GM20000 (cell line): ENCODE measurements at regions not wholly inside any gene's neighbourhood (a gene's known extent, or its start where the extent isn't known, plus 50 kb on each side); places are given as distances from the start of the nearest gene placed in this dataset.

Source experiments
- DNase-seq: peaks from one replicate; pipeline ENCODE4 v3.0.0; 2012; ENCODE audit warnings: low spot score
- TF ChIP-seq, protein P1 (sequence below): IDR thresholded peaks from 2 replicates; pipeline ENCODE4 v1.5.1; 2012; ENCODE audit warnings: mild to moderate bottlenecking, control low read depth; ENCODE audit errors: extremely low read depth, missing control alignments

DNA sequence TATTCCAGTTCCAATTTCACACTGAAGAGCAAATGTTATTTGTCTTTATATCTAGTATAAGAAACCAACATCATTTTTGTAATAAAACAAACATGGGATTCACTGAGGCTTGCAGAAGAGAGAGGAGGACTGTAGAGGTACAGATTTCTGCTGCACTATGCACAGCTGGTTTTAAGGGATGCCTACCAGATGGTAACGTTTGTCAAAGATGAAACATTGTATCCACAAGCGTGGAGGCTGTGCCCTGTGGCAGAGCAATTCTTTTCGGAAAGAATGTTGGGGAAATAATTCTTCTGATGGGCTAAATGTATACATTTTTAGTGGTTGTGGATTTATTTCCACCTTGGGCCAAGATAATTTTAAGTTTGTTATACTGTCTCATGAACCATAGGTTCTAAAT is 272.4 kb downstream of the DUSP10 start:
- DNase-seq = no peak
- TF ChIP-seq, protein P1, sequence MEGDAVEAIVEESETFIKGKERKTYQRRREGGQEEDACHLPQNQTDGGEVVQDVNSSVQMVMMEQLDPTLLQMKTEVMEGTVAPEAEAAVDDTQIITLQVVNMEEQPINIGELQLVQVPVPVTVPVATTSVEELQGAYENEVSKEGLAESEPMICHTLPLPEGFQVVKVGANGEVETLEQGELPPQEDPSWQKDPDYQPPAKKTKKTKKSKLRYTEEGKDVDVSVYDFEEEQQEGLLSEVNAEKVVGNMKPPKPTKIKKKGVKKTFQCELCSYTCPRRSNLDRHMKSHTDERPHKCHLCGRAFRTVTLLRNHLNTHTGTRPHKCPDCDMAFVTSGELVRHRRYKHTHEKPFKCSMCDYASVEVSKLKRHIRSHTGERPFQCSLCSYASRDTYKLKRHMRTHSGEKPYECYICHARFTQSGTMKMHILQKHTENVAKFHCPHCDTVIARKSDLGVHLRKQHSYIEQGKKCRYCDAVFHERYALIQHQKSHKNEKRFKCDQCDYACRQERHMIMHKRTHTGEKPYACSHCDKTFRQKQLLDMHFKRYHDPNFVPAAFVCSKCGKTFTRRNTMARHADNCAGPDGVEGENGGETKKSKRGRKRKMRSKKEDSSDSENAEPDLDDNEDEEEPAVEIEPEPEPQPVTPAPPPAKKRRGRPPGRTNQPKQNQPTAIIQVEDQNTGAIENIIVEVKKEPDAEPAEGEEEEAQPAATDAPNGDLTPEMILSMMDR = no peak

DNA sequence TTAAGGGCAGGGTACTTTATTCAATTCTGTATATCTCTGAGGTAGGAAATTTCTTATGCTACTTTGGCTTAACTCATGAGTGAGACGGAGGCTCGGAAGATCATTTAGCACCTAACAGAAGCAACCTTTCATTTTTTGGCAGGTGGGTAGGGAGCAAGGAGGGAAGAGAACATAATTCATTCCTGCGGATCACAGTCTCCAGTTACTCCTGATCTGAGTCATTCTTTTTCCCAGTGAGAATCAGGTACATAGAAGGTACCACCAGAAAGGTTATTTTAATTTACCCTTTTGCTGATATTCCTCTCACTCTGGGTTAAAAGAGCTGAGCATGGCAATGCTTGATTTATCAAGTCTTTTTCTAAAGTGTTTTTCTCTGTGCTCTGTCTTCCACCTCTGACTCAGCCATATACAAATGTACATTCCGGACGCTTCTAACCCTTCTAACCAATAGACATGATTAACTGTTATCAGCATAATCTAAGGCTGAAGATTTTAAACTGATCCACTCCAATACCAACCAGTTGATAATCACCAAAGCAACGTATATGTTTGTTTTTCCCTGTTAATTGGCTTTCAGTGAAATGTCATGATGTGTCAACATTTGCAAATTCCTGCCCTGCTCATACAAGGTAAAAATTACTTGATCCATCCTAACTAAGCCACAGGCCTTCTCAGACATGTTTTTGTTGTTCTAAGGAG is 271.7 kb downstream of the DUSP10 start:
- TF ChIP-seq, protein P1 = no peak

DNA sequence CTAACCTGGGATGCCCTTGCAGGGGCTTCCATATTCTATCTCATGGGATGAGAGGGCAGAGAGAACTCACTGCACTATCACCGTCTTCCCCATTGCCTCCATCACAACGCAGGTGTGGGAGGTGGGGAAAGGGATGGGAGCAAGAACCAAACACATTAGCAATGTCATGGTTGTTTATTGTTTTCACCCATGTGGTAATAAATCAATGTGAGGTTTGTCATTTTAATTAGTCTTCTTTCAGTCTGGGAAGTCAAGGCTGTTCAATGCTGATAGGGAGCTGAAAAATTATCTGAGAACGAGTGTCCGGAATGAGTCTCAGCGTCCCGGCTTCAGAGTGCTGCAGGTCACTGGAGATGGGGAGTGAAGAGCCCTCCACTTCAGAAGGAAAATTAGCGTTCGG is 268.5 kb downstream of the DUSP10 start:
- TF ChIP-seq, protein P1 = no peak
- DNase-seq = no peak

More for the DNA sequence above, 271.7 kb downstream of the DUSP10 start:
- no peak for DNase-seq

DNA sequence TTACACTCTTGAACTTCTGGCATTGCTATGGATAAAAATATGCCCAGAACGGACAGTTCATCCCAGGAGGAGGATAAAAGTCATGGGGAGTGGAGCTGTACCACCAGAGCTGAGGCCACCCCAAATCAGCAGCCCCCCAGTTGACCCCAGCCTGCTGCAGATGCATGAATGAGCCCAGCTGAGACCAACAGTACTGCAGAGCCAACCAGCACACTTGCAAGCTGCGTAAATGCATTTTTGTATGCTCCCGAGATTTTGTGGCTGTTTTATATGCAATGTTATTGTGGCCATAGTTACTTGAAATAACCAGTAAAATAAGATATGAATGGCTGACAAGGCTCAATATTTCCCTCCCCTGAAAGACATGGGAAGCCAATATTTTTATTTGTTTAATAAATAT is 264.6 kb downstream of the DUSP10 start:
- TF ChIP-seq, protein P1 = no peak
- DNase-seq = no peak

DNA sequence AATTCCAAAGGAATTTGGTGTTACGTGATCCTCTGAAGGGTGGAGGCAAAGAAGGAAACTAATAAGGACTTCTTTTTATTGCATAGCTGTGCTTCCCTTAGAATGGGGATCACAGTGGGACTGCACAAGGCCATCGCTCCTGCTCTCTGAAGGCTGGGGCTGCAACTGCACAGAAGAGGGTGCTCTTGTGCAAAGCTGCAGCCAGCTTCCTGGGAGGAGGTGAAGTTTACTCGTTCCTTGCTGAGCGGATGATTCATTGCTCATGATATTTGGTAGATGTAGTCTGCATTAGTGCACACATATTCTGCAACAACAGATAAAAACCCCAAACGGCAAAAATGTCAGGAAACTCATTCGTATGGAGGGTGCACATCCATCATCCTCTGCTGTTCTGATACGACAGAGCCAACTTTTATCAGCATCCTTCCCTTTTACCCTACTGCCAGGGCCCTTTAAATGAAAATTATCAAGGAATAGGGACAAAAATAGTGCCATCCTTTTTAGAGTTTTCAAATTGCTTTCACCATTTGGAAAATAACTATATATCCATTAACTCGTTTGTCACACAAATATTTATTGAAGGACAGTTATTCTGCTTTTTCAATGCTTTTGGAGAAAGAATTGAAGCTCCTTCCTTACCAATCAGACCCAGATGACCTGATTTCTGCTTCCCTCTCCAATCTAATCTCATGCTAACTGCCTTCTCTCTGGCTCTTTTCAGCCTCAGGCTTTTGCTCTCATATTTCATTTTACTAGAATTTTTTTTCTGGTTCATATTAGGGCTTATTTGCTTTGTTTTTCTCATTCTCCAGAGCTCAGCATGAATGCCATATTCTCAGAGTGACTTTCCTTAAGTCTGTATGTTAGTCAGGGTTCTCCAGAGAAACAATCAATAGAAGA is 263.6 kb downstream of the DUSP10 start:
- DNase-seq = peak; percentile 37
- TF ChIP-seq, protein P1 = peak; percentile 47

DNA sequence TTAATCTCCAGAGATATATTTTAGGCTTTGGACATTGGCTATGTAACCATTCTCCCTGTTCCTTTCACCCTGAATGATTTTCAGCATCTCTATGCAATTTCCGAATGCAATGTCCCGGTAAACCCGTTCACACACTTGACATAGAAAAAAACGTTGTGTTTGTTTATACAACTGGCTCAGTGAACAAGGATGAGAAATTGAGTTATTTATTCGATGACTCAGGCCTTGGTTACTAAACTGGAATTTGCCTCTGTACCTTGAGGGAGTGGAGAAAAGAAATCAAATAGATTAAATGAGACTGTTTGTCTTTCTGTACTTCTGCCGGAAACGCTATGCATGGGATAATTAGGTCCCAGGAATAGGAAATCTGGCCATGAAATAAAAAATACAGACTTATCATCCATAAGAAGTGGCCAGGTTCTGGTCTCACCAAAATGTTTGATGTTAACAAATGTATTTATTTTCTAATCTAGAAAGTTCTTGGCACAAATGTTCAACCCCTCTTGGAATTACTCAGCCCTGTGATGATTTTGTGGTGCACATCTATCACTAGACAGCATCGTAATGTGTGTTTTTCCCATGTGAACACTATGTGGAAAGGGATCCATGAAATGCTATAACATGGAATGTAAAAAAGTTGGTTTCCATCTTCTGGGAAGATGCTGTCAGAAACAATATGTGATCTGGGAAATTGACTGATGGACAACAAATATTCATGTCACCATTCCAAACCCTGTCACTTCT is 253.9 kb downstream of the DUSP10 start:
- no peak for DNase-seq
- TF ChIP-seq, protein P1 = no peak

DNA sequence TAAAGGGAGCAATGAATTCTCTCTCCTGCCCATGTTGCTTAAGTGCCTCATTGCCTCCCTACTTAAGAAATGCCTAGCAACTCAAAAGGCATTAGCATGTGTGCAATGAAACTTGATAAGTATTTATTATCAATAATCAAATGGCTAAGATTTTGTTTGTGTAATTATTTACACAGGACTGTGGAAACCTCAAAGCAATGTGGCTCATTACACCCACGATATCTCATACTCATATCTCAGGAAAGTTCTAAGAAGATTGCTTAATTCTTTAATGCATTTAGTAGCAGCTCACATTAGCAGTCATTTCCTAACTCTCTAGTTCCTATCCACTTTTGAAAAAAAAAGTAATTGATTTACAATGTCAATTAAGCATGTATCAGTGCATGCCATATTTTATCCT is 253.3 kb downstream of the DUSP10 start:
- TF ChIP-seq, protein P1 = no peak
- DNase-seq = no peak
